ENCODE measurements at regions not wholly inside any gene's neighbourhood (a gene's known extent, or its start where the extent isn't known, plus 50 kb on each side); places are given as distances from the start of the nearest gene placed in this dataset.
"Not testable (repeated sequence)": the region's sequence is repeated elsewhere in the genome, so short reads cannot be mapped to it uniquely, and the experiment has no call there.

DNA sequence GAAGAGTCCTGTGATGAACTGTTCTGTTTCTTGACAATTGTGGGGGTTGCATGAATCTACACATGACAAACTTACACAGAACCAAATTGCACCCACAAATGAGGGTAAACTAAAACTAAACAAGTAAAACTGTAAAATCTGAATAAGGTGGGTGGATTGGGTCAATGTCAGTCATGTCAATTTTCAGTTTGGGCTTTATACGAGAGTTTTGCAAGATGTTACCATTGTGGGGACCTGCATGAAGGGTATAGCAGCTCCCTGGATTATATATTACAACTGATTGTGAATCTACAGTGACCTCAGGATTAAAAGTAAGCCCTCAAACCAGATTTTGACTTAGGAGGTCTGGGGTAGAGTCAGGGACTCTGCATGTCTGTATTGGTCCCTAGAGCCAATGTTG lies 101.5 kb upstream of the LHX5 start:
- DNase-seq (ENCODE audit: low spot score), result no peak

DNA sequence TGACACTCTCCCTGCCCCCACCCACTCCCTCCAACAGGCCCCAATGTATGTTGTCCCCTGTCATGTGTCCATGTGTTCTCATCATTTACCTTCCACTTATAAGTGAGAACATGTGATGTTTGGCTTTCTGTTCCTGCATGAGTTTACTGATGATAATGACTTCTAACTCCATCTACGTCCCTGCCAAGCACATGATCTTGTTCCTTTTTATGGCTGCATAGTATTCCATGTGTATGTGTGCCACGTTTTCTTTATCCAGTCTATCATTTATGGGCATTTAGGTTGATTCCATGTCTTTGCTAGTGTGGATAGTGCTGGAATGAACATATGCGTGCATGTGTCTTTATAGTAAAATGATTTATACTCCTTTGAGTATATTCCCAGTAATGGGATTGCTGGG lies 100.0 kb upstream of the LHX5 start:
- DNase-seq (ENCODE audit: low spot score), result no peak

DNA sequence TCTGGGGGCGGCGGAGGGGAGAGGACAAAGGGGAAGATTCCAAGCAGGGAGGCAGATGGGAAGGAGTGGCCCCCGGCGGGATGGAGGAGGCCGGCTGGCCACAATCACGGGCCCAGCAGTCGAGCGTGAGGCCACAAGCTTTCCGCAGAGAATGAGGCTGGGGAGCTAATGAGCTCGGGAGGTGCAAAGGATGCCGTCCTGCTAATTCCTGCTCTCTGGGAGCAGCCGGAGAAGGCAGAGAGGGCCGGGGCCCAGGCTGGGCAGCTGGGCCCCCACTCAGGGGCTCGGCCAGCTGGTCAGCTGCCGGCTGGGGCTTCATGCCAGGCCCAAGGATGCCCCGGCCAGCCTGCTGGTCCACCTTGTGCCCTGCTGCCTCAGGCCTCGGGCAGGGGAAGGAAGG lies 98.1 kb upstream of the LHX5 start:
- no peak for DNase-seq (ENCODE audit: low spot score)

DNA sequence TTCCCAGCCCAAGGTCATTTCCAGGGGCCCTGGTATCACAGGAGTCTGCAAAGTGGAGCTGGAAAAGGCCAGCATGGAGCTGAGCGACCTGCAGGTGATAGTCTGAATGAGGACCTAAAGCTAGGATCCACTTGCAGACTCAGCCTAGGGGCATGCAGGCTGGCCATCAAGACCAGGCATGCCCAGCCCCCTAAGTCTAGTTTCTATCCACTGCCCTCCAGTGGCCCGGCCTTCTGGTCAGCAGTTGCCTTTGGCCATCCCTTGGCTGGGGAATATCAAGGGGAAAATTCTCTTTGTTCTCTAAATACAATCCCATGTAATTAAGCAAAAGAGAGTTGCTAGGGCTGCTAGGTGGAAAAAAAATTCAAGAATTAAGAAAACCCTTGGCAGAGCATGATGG lies 96.3 kb upstream of the LHX5 start:
- no peak for DNase-seq (ENCODE audit: low spot score)

DNA sequence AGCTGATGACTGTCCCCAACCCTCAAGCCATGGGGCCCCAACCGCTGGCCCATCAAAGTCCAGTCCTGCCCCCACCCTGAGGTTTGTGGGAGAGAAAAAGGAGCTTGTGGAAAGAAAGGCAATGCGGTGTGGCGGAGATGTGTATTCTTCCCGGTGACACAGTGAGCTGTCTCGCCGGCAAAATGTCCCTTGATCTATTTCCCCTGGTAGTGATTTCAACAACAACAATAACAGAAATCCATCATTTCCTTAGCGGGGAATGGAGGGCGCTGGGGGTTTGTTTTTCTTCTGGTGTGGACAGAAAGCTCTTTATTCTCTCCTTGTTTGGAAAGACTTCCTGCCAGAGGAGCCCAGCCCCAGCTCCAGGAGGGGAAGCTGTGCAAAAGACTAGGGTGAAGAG lies 93.7 kb upstream of the LHX5 start:
- no peak for DNase-seq (ENCODE audit: low spot score)

DNA sequence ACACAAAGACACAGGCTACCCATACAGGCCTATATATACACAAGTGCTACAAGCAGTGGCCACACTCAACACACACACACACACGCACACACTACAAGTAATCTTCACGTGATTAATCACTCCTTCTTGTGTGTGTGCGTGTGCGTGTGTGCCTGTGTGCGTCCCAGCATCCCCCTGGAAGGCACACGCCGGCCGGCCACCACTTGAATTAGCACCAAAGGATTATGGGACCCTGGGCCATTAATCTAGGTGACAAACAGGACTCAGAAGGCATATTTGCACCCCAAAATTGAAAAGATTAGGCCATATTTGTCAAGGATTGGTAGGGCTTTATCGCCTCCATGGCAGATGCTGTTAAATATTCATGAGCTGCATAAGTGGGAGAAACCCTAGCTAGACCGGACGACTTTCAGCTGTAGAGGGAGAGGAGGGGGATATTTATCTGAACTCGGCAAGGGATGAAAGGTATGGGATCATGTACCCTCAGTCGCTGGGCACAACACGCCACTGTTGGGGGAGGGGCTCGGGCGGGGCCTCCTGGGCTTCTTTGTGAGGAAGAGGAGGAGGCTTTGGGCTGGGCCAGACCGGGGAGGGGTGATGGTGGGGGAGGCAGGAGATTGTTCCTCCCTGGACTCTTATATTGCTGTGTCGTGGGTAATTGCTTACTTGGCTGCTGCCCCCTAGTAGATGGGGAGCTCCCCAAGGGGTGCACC lies 89.6 kb upstream of the LHX5 start:
- DNase-seq (ENCODE audit: low spot score), result no peak

DNA sequence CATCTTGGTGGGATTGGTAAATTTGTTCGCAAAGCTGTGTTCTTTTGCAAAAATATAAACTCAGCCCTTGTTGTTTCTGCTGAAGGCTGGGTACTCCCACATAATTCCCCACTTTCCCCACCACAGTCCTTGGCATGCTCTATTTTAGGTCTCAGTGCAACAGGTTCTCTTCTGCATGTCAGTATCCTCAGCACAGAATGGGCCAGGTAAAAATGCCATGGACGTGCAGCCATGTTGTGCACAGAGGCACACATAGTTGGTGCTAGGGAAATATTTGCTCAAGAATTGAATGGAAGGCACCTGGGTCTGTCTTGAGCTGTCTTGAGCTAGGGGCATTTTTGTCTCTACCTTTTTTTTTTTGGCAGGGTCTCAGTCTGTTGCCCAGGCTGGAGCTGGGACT lies 87.8 kb upstream of the LHX5 start:
- no peak for DNase-seq (ENCODE audit: low spot score)

DNA sequence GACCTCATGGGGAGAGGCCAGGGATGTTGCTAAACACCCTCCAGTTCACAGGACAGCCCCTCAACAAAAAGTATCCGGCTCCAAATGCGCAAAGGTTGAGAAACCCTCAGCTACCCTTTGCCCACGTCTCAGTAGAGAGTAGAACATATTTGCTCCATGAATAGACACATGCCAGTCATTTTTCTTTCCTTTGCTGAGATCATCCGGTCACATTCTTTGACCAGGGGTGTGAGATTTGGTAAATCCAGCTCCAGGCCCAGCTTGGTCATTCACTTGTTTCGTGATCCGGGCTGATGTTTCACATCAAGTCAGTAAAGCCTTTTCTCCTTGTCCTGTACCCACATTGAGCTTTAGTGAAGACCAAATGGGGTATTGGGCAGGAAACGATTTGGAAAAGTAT lies 83.6 kb upstream of the LHX5 start:
- no peak for DNase-seq (ENCODE audit: low spot score)

DNA sequence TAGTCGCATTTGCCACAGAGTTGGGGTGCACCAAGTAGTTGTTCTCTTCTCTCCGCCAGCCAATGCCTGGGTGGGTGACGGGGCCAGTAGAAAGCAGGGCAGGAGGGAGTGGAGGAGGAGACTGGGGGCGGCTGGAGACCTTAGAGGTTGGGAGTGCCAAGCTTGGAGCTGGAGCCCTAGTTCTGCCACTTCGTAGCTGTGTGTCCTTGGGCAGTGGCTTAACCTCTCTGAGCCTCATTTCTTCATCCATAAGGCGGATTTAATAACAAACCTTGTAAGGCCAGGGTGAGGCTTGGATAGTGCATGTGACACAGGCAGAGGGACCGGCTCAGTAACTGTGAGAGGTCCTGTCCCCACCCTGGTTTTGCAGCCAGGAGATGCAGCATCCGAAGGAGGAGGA lies 81.1 kb upstream of the LHX5 start:
- DNase-seq (ENCODE audit: low spot score), result no peak

DNA sequence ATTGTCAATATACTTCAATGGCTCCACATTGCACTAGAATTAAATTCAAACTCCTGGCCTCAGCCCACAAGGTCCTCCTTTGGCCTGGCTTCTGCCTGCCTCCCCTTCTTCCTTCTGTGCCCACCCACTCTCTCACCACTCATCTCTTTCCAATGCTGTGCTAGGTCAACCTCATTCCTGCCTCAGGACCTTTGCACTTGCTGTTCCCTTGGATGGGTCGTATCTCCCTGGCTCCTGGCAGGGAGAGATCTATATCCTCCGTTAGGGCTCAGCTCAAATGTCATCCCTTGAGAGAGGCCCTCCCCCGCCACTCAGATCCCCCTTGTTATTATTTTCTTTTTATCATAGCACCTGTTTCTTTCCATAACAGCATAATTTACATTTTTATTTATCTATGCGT lies 79.9 kb upstream of the LHX5 start:
- no peak for DNase-seq (ENCODE audit: low spot score)

DNA sequence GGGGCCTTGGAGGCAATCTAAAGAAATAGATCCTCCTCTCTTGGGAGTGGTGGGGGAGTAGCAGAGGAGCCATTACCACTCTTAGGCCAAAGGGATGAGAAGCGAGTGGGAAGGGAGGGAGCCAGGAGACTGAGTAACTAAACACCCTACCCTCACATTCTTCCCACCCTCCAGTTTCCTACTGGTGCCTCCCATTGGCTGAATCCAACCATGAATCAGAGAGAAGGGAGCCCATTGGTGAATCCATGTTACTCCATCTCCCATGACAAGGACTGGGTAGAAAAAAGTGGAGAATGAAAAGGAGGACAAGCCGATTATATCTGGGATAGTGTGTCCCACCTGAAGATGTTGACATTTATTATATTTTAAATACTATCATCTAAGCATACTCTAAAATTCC lies 76.8 kb upstream of the LHX5 start:
- DNase-seq (ENCODE audit: low spot score), result no peak

DNA sequence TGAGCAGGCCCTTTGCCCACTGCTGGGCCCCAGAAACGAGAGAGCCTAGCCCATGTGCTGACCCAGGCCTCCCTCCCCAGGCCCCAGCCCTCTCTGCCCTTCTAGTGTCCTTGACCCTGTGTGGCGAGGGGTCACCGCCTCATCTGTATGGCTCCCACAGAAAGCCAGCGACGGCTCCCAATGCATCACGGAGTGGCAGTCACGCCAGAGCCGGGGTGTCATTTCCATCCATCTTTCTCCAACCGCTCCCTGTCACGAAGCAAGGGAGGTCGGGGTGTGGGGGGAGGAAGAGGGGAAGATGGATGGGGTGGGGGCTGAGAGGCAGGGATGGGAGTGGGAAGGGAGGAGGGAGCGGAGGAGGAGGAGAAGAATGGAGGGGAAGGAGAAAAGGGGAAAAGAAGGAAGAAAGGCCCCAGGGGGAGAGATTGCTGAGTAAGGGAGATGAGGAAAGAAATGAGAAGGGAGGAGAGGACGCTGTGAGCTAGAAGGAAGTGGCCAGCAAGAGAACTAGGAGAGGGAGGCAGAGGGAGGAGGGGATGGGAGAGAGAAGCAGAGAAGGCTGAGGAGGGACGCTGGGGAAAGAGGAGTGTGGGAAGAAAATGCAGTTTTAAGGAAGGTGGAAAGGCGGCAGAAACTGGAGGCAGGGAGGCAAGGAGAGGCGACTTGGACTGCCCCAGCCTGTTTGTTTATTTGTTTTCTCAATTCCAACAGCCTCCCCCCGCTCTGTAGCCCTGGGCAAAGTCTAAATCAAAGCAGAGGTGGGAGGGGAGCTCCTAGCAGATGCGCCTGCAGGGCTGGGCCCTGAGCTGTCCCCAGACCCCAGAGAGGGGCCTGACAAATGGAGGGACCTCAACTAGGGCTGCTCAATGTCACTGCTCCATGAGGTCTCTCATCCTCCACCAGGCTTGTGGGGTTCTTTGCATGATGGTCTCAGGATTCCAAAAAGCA lies 75.5 kb upstream of the LHX5 start:
- no peak for DNase-seq (ENCODE audit: low spot score)

DNA sequence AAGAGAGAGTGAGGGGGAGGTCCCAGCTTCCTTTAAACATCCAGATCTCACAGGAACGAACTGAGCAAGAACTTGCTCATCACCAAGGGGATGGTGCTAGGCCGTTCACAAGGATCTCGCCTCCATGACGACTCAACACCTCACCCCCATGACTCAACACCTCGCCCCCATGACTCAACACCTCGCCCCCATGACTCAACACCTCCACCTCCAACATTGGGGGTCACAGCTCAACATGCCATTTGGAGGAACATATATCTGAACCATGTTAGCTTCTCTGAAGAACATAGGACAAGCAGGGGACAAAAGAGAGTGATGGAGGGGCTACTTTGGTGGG lies 66.0 kb upstream of the LHX5 start:
- no peak for DNase-seq (ENCODE audit: low spot score)

DNA sequence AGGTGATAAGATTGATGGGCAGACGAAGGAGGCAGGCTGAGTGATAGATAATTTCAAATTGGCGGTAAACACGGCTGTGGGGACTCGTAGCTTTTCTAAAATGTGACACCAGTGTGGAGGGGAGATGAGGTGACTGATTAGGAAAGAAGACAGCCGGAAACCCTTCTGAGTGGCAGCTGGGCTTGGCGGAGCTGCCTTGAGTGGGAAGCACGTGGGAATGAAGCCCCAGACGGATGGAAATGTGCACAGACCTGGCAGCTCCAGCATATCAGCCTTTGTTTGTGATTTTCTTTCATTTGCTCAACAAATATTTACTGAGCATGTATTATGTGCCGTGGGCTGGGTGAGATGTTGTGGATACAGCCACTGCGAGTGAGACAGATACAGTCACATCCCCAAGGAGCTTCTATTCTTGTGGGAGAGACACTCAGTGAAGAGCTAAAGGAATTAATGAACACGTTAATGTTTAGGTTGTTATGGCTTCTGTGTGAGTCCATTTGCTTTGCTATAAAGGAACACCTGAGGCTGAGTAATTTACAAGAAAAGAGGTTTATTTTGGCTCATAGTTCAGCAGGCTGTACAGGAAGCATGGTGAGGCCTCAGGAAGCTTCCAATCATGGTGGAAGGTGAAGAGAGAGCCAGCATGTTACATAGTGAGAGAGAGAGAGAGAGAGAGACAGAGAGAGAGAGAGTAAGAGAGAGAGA lies 65.5 kb upstream of the LHX5 start:
- DNase-seq (ENCODE audit: low spot score), result no peak

DNA sequence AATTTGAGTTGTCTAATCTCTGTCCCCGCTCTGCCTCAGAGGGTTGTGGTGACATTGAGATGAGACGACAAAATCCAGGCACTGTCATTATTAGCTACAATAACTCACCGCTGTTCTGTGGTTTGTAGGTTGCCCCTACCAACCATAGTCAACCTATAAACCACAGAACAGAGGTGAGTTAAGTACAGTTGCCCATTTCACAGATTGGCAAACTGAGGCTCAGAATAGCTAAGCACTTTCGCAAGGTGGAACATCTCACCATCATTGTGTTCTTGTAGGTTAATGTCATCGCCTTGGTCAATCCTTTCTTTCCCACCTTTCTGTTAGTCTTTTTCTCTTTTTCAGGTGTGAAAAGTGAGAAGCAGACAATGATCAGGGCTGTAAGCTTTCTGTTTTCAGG lies 63.4 kb upstream of the LHX5 start:
- no peak for DNase-seq (ENCODE audit: low spot score)

DNA sequence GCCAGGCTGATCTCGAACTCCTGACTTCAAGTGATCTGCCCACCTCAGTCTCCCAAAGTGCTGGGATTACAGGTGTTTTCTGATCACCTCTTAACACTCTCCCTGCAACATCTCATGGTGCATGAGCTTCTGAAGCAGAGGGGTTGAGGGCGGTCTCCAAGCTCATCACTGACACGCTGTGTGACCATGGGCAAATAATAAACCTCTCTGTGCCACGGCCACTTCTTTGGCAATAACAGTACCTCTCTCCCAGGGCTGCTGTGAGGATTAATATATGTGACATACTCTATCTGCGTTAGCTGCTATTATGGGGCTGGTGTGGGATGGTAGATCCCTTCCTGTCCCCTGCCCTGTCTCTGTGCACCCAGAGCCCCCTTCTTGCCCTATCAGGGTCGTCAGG lies 62.9 kb upstream of the LHX5 start:
- no peak for DNase-seq (ENCODE audit: low spot score)

DNA sequence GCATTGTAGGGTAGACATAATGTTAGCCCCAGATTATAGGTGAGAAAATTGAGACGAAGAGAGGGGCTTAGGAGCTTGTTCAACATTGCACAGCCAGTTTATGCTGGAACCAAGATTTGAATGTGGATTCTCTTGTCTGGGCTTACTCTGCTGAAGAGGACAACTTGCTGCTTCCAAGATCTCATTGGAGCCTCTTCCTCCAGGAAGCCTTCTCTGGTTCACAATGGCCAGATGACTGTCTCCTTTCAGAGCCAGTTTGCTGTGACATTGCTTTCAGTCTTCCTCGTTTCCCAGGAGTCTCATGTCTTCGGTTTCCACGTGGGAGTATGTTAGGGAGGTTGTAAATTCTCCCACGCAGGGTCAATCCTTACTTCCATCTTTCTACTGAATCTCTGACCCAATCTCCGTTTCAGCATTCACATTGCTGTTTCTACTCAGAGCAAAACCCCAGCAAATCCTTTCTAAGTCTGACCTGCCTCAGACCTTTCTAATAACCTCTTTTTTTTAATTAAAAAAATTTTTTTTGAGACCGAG lies 62.2 kb upstream of the LHX5 start:
- DNase-seq (ENCODE audit: low spot score), result no peak

DNA sequence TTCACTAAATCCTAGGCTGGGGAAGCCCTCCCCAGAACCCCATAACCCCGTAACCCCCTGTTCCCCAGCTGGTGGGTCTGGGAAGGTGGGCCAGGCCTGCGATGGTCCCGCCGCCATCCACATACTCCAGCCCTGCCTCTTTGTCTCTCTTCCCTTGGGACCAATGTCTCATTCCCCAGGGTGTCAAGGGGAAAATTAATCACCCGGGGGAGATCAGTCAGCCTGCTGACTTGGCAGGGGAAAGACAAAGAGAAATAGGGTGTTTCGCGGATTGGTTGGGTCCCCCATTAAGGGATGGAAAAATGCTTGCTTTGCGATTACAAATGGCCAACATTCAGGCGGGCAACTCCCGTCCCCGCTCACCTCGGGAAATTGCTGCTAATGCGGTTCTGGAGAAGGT lies 60.6 kb upstream of the LHX5 start:
- DNase-seq (ENCODE audit: low spot score), result no peak

DNA sequence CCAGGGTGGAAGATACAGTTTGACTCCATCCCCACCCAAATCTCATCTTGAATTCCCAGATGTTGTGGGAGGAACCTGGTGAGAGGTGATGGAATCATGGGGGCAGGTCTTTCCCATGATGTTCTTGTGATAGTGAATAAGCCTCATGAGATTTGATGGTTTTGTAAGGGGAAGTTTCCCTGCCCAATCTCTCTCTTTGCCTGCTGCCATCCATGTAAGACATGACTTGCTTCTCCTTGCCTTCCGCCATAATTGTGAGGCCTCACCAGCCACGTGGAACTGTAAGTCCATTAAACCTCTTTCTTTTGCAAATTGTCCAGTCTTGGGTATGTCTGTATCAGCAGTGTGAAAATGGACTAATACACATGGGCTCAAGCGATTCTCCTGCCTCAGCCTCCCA lies 59.4 kb upstream of the LHX5 start:
- not testable (repeated sequence) for DNase-seq (ENCODE audit: low spot score)

DNA sequence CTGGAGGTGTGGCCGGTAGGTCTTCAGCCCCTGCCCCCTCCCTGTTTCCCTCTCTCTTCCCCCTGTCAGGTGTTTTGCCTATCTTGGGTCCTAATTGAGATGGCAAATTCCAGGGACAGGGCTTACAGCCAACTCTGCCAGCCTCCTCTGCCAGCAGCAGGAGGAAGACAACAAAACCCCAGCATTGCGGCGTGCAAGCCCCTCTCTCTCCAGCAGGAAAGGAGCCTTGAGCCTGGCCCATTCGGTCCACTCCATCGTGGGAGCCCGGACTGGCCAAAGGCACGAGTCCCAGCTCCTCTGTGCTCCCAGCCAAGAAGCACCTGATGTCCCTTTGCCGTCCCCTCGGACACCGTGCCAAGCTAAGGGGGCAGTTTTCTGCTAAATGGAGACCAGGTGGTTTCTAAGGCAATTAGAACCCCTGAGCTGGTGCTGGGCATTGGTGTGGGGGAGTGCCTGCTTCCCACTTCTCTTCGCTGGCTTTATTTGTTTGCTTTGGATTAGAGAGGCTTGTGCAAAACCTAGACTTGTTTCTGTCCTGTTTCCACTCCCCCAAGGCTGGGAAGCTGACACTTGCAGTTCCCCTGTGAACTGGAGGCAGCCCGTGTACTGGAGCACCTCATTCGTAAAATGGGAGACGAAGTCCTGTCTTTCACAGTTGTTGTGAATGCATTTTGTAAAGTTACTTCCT lies 57.1 kb upstream of the LHX5 start:
- DNase-seq (ENCODE audit: low spot score), result no peak

DNA sequence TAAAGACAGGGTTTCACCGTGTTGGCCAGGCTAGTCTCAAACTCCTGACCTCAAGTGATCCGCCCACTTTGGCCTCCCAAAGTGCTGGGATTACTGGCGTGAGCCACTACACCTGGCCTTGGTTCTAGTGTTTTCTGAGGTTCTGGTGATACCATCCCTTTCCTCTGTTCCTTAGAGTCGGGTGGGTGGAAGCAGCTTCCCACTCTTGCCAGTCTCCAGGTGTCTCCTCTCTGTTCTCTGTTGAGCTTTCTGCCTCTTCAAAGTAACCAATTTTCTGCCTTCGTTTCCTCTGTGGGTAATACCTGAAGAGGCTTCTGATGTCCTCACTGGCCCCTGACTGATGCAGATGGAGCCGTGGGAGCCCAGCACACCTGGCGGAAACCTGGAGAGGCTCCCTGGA lies 53.4 kb upstream of the LHX5 start:
- no peak for DNase-seq (ENCODE audit: low spot score)

DNA sequence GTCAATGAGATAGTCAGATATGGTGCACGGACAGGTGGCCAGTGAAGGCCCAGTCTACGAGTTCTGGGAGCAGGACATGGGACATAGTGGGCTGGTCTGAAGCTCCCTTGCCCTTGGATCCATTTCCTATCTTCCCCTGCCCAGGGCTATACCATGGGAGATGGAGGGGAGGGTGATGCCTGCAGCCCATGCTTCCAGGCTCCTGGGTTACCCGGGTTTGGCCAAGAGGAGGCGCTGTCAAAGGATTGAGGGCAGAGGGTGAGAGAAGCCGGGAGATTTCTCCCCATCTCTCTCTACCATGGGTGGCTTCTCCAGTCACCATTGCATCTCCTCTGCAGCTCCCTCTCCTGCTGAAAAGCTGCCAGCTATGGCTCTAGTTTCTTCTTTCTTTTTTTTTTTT lies 52.8 kb upstream of the LHX5 start:
- no peak for DNase-seq (ENCODE audit: low spot score)

Measured in H4 (cell line).